T-cell (primary cell): ENCODE measurements at regions not wholly inside any gene's neighbourhood (a gene's known extent, or its start where the extent isn't known, plus 50 kb on each side); places are given as distances from the start of the nearest gene placed in this dataset.

Experiments used
- ATAC-seq, 4 experiments: fragments of 200-7000 bp in 3 of 4; fragments of 150-1000 bp in 1 of 4; cut with Tn5 transposase; replicated peaks in 1 of 4; 1 replicate in 3 of 4; 2 replicates in 1 of 4; pipeline ENCODE4 v1.10.0; 2021; ENCODE audit warnings: moderate library complexity in 3 of 4, mild to moderate bottlenecking in 2 of 4, moderate number of reproducible peaks in 1 of 4
- CTCF ChIA-PET, 2 donors: fragments of 300-600 bp; sonication (Branson Sonifier 250); formaldehyde crosslinking; loops; one replicate each; lab custom pipeline; 2022; ENCODE audit warnings: antibody characterized with exemption in 2 of 2; lab: Charles Lee
- POLR2A ChIA-PET, 2 donors: fragments of 300-600 bp; sonication (Branson Sonifier 250); formaldehyde crosslinking; loops; one replicate each; lab custom pipeline; 2022; ENCODE audit warnings: antibody characterized with exemption in 2 of 2; lab: Charles Lee
- DNase-seq, 35 experiments: peaks; one replicate each; pipeline versions ENCODE4 v3.0.0 to v3.0.0-alpha.2; 2013 to 2023
- H3K27ac ChIP-seq: one replicate; pipeline ENCODE4 v1.5.1; 2013; ENCODE audit warnings: low read length
- H3K27me3 ChIP-seq, 2 experiments: replicated peaks in 1 of 2; 1 replicate in 1 of 2; 2 replicates in 1 of 2; pipeline versions ENCODE4 v1.6.1 to v1.7.0; 2013; ENCODE audit warnings: low read length in 1 of 2, mixed read lengths in 1 of 2; ENCODE audit not compliant: control insufficient read depth in 2 of 2, insufficient read depth in 2 of 2; ENCODE audit errors: extremely low read depth in 1 of 2
- H3K36me3 ChIP-seq, 2 donors: 1 replicate in 1 of 2; 2 replicates in 1 of 2; pipeline versions ENCODE4 v1.6.1 to v1.7.0; 2013; ENCODE audit warnings: low read length in 1 of 2; ENCODE audit not compliant: control insufficient read depth in 2 of 2, insufficient read depth in 1 of 2; ENCODE audit errors: extremely low read depth in 1 of 2
- H3K4me1 ChIP-seq, 2 experiments: 1 replicate in 1 of 2; 2 replicates in 1 of 2; pipeline versions ENCODE4 v1.6.1 to v1.7.0; 2013; ENCODE audit warnings: low read length in 2 of 2, mixed read lengths in 1 of 2; ENCODE audit not compliant: insufficient read depth in 2 of 2, control insufficient read depth in 1 of 2; ENCODE audit errors: extremely low read depth in 1 of 2
- H3K4me3 ChIP-seq, 2 donors: 1 replicate in 1 of 2; 2 replicates in 1 of 2; pipeline versions ENCODE4 v1.5.1 to v1.7.0; 2013; ENCODE audit warnings: mild to moderate bottlenecking in 2 of 2, low read length in 1 of 2, moderate library complexity in 1 of 2; ENCODE audit not compliant: control insufficient read depth in 1 of 2; ENCODE audit errors: extremely low read depth in 1 of 2
- H3K9me3 ChIP-seq: 2 replicates; pipeline ENCODE4 v1.7.0; 2013
- H3K27ac Mint-ChIP-seq, 2 donors: one replicate each; pipeline ENCODE4 v1.8.0; 2020 to 2021; ENCODE audit warnings: mild to moderate bottlenecking in 2 of 2, mixed read lengths in 2 of 2
- H3K27me3 Mint-ChIP-seq, 2 donors: one replicate each; pipeline ENCODE4 v1.8.0; 2021 to 2022; ENCODE audit warnings: mixed read lengths in 2 of 2
- H3K36me3 Mint-ChIP-seq: one replicate; pipeline ENCODE4 v1.8.0; 2021; ENCODE audit warnings: mixed read lengths
- H3K4me1 Mint-ChIP-seq, 3 donors: one replicate each; pipeline ENCODE4 v1.8.0; 2020 to 2022; ENCODE audit warnings: mixed read lengths in 3 of 3, mild to moderate bottlenecking in 1 of 3
- H3K4me3 Mint-ChIP-seq, 3 donors: one replicate each; pipeline ENCODE4 v1.8.0; 2020 to 2022; ENCODE audit warnings: mild to moderate bottlenecking in 3 of 3, mixed read lengths in 3 of 3, moderate library complexity in 3 of 3
- H3K9me3 Mint-ChIP-seq, 3 donors: one replicate each; pipeline ENCODE4 v1.8.0; 2020 to 2022; ENCODE audit warnings: mixed read lengths in 3 of 3
- WGBS: methylation state at CpG from one replicate; pipeline ENCODE4 v1.1.5; 2013; ENCODE audit warnings: missing lambda C conversion rate; ENCODE audit not compliant: insufficient coverage; 5-methylcytosine and 5-hydroxymethylcytosine counted together

- Mint-ChIP-seq H3K27ac (no peak overlapping the region), H3K4me1 (no peaks in the 10 kb centered on the region), H3K9me3 (no peaks in the 10 kb centered on the region), H3K36me3 (no peaks in the 10 kb centered on the region), H3K27me3 (peaks cover 0 to 7% of the 10 kb centered on the region in 2 donors), H3K4me3 (no peak overlapping the region)
- no peak for DNase-seq
- 96% methylated on average over 4 of the region's 14 CpGs for WGBS
- no peak overlapping the region for H3K4me3 ChIP-seq
- H3K36me3 ChIP-seq = no peaks in the 10 kb centered on the region
- ChIA-PET POLR2A (no interaction called here), CTCF (no interaction called here)
- no peak overlapping the region for H3K27ac ChIP-seq
- no peaks in the 10 kb centered on the region for H3K9me3 ChIP-seq
- ATAC-seq = no peak
- peaks cover 0 to 7% of the 10 kb centered on the region in 2 experiments for H3K27me3 ChIP-seq
- H3K4me1 ChIP-seq = no peaks in the 10 kb centered on the region
Observed at GRCh38 chr11:15300341-15300740, 185.6 kb downstream of the INSC start.

- no peaks in the 10 kb centered on the region for H3K36me3 Mint-ChIP-seq
- no peaks in the 10 kb centered on the region for H3K9me3 ChIP-seq
- peaks cover 0 to 7% of the 10 kb centered on the region in 2 experiments for H3K27me3 ChIP-seq
- no peaks in the 10 kb centered on the region for H3K9me3 Mint-ChIP-seq
- no peaks in the 10 kb centered on the region for H3K36me3 ChIP-seq
- no peaks in the 10 kb centered on the region for H3K4me1 ChIP-seq
- no peaks in the 10 kb centered on the region for H3K27me3 Mint-ChIP-seq
- WGBS = 25% methylated on average over 3 of the region's 4 CpGs
- DNase-seq (no peak), ATAC-seq (no peak)
- H3K4me1 Mint-ChIP-seq = no peaks in the 10 kb centered on the region
- H3K4me3 Mint-ChIP-seq = no peak overlapping the region
- ChIA-PET POLR2A (no interaction called here), CTCF (no interaction called here)
- no peak overlapping the region for H3K27ac ChIP-seq
- H3K4me3 ChIP-seq = no peak overlapping the region
- H3K27ac Mint-ChIP-seq = no peak overlapping the region
Observed at GRCh38 chr11:15307619-15308024, 192.9 kb downstream of the INSC start.

GRCh38 chr11:15308840-15309239, 194.1 kb downstream of the INSC start:
- no peak overlapping the region for H3K4me3 ChIP-seq
- H3K9me3 ChIP-seq = no peaks in the 10 kb centered on the region
- POLR2A ChIA-PET = no interaction called here
- H3K4me3 Mint-ChIP-seq = no peak overlapping the region
- no peaks in the 10 kb centered on the region for H3K27me3 Mint-ChIP-seq
- CTCF ChIA-PET = no interaction called here
- DNase-seq = no peak
- H3K4me1 Mint-ChIP-seq = no peaks in the 10 kb centered on the region
- peaks cover 0 to 7% of the 10 kb centered on the region in 2 experiments for H3K27me3 ChIP-seq
- H3K9me3 Mint-ChIP-seq = peaks cover 0 to 3% (median 0%) of the 10 kb centered on the region in 3 donors
- H3K36me3 Mint-ChIP-seq = no peaks in the 10 kb centered on the region
- H3K36me3 ChIP-seq = no peaks in the 10 kb centered on the region
- no peaks in the 10 kb centered on the region for H3K4me1 ChIP-seq
- WGBS = 40% methylated on average over 1 of the region's 2 CpGs
- no peak overlapping the region for H3K27ac Mint-ChIP-seq
- no peak for ATAC-seq
- H3K27ac ChIP-seq = no peak overlapping the region

GRCh38 chr11:15309296-15309695, 194.6 kb downstream of the INSC start:
- ChIA-PET CTCF (no interaction called here), POLR2A (no interaction called here)
- DNase-seq = no peak
- Histone ChIP-seq H3K9me3 (no peaks in the 10 kb centered on the region), H3K4me3 (no peak overlapping the region), H3K27ac (no peak overlapping the region), H3K27me3 (peaks cover 0 to 7% of the 10 kb centered on the region in 2 experiments), H3K36me3 (no peaks in the 10 kb centered on the region), H3K4me1 (no peaks in the 10 kb centered on the region)
- ATAC-seq = no peak
- no CpG with 5 or more reads among the region's 1 CpG for WGBS
- H3K27me3 Mint-ChIP-seq = no peaks in the 10 kb centered on the region
- H3K4me3 Mint-ChIP-seq = no peak overlapping the region
- H3K27ac Mint-ChIP-seq = no peak overlapping the region
- no peaks in the 10 kb centered on the region for H3K4me1 Mint-ChIP-seq
- no peaks in the 10 kb centered on the region for H3K36me3 Mint-ChIP-seq
- peaks cover 0 to 3% (median 0%) of the 10 kb centered on the region in 3 donors for H3K9me3 Mint-ChIP-seq

GRCh38 chr11:15313862-15314261, 199.1 kb downstream of the INSC start:
- no peaks in the 10 kb centered on the region for H3K4me1 ChIP-seq
- no peaks in the 10 kb centered on the region for H3K36me3 ChIP-seq
- Mint-ChIP-seq H3K27ac (no peak overlapping the region), H3K9me3 (peaks cover 0 to 3% (median 0%) of the 10 kb centered on the region in 3 donors), H3K4me3 (no peak overlapping the region), H3K36me3 (no peaks in the 10 kb centered on the region), H3K27me3 (peaks cover 0 to 4% of the 10 kb centered on the region in 2 donors), H3K4me1 (no peaks in the 10 kb centered on the region)
- H3K27ac ChIP-seq = no peak overlapping the region
- no CpG with 5 or more reads among the region's 2 CpGs for WGBS
- POLR2A ChIA-PET = no interaction called here
- DNase-seq = no peak
- CTCF ChIA-PET = no interaction called here
- H3K27me3 ChIP-seq = no peaks in the 10 kb centered on the region
- H3K4me3 ChIP-seq = no peak overlapping the region
- H3K9me3 ChIP-seq = no peaks in the 10 kb centered on the region
- ATAC-seq = no peak

GRCh38 chr11:15318814-15319213, 204.1 kb downstream of the INSC start:
- Mint-ChIP-seq H3K27me3 (peaks cover 0 to 4% of the 10 kb centered on the region in 2 donors), H3K36me3 (no peaks in the 10 kb centered on the region), H3K4me1 (no peaks in the 10 kb centered on the region), H3K9me3 (no peaks in the 10 kb centered on the region), H3K4me3 (no peak overlapping the region), H3K27ac (no peak overlapping the region)
- Histone ChIP-seq H3K27ac (no peak overlapping the region), H3K36me3 (no peaks in the 10 kb centered on the region), H3K4me3 (no peak overlapping the region), H3K4me1 (no peaks in the 10 kb centered on the region), H3K27me3 (no peaks in the 10 kb centered on the region), H3K9me3 (no peaks in the 10 kb centered on the region)
- ChIA-PET POLR2A (no interaction called here), CTCF (no interaction called here)
- ATAC-seq (no peak), DNase-seq (no peak)
- no CpG with 5 or more reads among the region's 9 CpGs for WGBS

GRCh38 chr11:15326520-15326919, 211.8 kb downstream of the INSC start:
- WGBS = 63% methylated on average over 1 of the region's 2 CpGs
- Mint-ChIP-seq H3K27ac (no peak overlapping the region), H3K27me3 (peaks cover 6 to 7% of the 10 kb centered on the region in 2 donors), H3K4me3 (no peak overlapping the region), H3K36me3 (no peaks in the 10 kb centered on the region), H3K9me3 (no peaks in the 10 kb centered on the region), H3K4me1 (no peaks in the 10 kb centered on the region)
- ATAC-seq (no peak), DNase-seq (no peak)
- POLR2A ChIA-PET = no interaction called here
- Histone ChIP-seq H3K4me1 (no peaks in the 10 kb centered on the region), H3K36me3 (no peaks in the 10 kb centered on the region), H3K4me3 (no peak overlapping the region), H3K27ac (no peak overlapping the region), H3K9me3 (no peaks in the 10 kb centered on the region), H3K27me3 (no peaks in the 10 kb centered on the region)
- CTCF ChIA-PET = no interaction called here
